GM18870 (cell line): ENCODE measurements at regions not wholly inside any gene's neighbourhood (a gene's known extent, or its start where the extent isn't known, plus 50 kb on each side); places are given as distances from the start of the nearest gene placed in this dataset.
"Not testable (repeated sequence)": the region's sequence is repeated elsewhere in the genome, so short reads cannot be mapped to it uniquely, and the experiment has no call there.

Experiments used
- ATAC-seq: cut with Tn5 transposase; IDR thresholded peaks from one replicate; pipeline ENCODE4 v1.9.1; 2021; ENCODE audit warnings: moderate library complexity; ENCODE audit not compliant: unreplicated experiment

DNA sequence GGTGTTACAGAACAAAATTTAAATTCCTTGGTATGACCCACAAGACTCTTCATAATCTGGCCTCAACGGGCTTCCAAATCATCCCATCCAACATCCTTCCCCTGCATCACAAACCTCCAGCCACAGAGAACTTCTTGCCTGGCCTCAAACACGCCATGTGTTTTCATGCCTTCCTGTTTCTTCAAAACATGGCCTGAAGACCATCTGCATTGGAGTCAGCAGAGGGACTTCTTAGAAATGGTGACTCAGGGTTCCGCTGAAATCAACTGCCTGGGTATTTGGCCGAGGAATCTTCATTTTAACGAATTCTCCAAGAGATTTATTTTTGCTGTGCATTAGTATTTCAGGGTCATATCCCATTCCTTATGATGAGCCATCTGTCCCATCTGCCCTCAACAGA, 138.1 kb upstream of the RAP2B start:
- ATAC-seq, result no peak

DNA sequence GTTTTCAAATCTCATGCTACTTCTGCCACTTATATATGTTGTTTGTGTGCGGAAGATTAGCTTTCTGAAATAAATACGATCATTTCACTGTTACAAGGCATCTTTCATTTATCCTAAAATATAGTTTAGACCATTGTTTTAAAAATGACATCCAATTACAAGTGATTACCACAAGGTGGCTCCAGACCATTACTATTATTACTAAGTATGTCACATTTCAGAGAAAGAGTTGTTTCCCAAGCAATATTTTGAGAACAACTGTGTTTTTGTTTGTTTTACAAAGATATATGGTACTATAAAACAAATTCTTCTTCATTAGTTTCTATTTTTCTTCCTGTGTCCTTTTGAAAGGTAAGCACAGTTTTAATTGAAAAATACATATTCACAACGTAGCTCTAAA, 136.0 kb upstream of the RAP2B start:
- no peak for ATAC-seq

DNA sequence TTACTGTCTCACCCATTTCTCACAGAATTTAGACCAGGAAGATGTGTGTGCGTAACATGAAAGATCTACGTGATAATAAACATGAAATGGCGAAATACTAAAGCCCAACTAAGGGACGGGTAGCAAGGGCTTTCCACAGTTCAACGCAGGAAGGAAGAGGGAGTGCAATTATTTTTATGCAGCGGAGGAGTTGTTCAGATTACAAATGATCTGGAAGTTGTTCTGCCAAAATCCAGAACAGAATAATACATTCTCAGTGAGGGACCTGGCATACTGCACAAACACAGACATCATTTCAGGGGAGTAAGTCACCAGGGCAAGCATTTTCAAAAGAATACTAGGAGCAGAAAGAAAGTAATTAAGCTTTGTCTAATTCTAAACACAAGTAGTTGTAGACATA, 133.6 kb upstream of the RAP2B start:
- ATAC-seq, result no peak

DNA sequence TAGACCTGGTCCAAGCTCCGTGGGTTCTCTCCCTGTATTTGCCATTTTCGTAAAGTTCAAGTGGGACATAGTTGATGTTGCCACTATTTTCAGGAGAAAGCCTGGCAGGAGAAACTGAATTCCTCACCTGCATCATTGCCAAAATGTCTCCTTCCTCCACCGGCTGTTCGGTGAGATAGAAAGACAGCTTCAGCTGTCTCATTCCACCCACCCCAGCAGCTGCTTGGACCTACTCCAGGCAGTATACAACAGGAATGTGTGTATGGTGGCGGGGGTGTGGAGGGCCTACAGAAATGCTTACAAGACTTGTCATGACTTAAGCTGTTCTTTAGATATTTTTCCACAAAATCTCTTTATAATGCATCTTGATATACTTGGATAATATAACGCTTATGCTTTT, 132.7 kb upstream of the RAP2B start:
- no peak for ATAC-seq

DNA sequence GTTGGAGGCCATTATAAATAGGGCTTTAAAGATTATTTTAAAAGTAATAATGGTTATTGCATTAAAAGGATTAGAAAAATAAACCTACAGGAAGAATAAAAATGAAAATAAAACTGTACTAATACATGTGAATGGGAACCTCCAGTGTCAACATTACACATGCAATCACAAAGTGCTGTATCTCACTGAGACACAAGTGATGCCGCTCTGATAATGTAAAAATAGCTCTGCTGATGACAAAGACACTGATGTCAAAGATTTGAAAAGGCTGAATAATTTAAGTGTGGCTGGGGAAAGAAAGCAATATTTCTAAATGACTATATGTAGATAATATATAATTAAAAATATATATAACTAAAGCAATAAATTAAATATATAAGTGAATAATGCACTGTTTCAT, 129.1 kb upstream of the RAP2B start:
- ATAC-seq, result no peak

DNA sequence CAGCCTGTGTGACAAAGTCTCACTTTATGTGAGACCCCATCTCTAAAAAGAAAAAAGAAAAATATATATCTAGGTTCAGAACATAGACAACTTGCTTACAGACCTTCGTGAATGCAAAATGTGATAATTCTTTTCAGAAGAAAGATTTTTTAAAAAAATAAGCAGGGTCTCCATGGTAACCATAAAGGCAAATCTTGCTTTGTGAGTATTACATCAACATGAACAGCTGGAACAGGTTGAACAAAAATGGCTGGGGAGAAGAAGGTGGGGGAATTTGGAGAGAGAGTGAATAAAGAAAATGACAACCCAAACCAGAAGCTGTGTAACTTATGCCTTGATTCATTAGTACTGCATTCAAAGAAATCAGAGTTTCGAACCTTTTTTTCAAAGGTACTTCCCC, 125.2 kb upstream of the RAP2B start:
- ATAC-seq, result no peak

DNA sequence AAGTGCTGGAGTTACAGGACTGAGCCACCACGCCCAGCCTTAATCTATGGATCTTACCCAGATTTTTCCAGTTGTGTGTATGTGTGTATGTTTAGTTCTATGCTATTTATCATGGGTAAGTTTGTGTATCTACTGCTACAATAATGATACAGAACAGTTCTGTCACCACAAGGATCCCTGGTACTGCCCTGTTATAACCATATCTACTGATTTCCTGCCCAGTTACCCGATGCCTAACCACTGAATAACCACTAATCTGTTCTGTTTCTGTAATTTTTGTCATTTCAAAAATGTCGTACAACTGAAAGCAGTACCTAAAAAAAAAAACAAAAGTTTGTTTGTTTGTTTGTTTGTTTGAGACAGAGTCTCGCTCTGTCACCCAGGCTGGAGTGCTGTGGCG, 123.7 kb upstream of the RAP2B start:
- no peak for ATAC-seq

DNA sequence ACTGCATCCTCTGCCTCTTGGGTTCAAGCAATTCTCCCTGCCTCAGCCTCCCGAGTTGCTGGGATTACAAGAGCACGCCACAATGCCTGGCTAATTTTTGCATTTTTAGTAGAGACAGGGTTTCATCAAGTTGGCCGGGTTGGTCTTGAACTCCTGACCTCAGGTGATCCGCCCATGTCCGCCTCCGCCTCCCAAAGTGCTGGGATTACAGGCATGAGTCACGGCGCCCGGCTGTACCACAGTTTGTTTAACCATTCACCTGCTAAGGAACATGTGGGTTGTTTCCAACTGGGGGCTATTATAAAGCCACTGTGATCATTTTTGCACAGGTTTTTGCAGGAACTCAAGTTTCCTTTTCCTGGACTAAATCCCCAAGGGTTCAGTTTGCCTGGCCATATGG, 123.2 kb upstream of the RAP2B start:
- ATAC-seq, result no peak

DNA sequence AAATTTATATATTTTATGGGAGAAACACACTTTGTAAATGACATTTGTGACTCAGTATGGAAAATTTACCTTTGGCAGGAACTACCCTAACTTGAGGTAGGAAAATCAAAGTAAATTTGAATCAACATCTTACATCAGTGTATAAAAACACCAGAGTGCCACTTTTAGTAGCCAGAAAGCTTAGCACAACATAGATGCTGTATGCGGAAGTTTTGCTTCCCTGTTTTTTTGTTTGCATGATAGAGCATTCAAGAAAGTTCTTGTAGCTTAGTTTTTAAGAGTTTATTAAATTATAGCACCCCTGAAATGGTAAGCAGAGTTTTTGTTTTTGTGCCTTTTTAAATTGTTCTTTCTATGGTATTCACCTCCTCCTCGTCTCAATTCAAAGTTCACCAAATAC, 120.8 kb upstream of the RAP2B start:
- ATAC-seq, result no peak

DNA sequence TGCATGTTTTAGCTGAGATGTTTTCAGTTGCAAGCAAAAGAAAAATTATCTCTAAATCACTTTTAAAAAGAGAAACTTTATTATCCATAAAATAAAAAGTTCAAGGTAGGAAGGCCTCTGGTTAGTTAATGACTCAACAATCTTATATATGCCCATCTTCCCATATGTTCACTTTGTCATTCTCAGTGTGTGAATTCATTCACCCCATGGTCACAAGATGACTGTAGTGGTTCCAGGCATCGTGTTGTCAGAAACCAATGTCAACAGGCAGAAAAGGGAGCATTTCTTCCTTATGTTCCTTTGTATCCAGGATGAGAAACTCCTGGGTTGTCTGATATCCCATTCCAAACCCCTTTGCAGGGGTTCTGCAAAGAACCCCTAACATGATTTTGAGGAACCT, 119.9 kb upstream of the RAP2B start:
- ATAC-seq, result no peak

DNA sequence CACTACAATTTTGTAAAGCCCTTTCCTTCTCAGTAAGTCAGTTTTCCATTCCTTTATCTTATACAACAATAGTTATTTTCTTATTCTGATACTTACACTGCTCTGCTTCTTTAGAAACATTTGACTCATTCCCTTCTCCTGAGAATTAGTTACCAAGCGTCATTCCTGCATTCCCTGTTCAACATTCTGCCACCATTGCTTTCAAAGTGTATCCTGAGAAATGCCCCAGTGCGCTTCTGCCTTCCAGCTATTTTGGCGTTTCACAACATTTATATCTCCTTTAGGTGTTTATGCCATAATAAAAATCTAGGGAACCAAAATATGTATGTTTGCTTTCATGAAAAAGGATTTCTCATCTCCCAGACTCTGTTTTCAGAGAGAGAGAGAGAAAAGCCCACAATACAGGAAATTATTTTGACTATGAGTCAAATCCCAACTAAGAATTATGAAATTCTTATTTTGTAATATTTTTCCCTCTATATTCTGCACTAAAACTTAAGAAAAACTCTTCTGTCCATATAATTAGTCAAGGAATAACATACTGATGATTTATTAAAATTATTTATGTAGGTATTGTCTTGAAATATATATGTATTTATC, 118.2 kb upstream of the RAP2B start:
- ATAC-seq, result no peak

DNA sequence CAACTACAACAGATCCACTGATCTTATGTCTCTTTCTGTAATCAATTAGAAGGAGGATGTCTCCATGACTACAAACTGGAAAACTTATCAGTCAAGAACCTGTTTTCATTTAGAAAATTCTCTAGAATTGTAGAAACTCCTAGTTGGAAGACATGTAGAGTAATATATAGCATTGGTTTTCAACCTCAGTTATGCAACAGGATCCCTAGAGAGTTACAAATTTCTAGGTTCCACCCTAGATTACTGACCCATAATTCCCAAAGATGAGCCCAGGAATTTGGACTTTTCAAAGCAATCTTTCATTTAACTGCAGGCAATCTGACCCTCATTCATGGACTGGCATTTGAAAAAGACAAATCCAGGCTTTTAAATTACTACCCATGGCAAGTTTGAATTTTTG, 116.9 kb upstream of the RAP2B start:
- no peak for ATAC-seq

DNA sequence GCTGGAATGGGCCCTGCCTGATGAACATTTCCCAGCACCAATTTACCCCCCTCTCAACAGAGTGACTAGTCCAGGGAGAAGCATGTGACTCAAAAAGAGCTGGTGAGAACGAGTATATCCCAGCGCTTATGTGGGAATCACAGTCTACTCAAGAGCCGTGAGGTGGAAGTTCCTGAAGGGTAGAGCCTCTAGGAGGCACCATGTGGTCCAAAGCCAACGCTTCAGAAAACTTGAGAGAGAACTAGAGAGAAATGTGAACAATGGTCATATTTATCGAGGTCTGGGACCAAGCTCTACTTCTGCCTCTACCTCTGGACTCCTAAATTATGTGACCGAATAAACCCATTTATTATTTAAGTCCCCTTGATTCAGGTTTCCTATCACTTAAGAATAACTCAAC, 111.0 kb upstream of the RAP2B start:
- no peak for ATAC-seq

DNA sequence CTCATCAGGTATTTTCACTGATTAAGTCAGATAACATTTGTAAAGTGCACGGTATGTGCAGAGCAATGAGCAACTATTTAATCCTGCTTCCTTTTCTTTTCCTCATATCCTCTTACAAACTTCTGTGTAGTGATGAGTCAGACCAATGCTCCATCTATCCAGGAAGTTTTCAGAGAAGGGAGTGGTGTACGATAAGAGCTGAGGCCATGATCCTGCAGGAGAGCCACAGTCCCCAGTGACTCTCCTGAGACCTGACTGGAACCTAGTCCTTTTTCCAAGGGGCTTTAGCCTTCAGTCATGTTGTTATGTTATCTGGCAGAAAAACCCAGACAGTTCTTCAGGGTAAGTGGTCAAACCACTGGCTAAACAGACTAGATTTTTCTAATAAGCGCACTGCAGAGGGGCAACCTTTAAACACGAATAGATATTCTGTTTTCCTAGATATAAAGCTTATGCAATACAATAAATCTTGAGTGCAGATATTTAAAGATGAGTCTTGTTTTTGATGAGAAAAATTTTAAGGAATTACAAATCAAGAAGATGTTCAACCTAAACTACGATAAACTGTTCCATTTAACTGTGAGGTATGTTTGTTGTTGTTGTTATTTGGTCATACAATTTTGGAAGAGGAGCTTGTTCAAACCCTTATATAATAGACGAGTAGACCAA, 110.5 kb upstream of the RAP2B start:
- ATAC-seq, result no peak

DNA sequence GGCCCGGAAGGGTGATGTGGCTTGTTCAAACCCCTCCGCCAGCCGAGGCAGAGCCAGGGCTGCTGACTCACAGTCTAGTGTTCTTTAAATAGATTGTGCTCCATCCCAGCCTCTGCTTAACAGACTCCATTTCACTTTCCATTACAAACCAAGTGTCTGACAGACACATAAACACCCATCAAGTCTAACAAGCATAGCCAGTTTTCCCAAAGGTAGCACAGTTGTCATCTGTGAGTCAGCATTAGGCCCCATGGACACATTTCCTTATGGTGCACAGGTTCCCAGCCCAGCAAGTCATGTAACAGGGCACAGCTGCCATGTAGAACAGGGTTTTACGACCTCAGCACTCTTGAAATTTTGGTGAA, 109.9 kb upstream of the RAP2B start:
- ATAC-seq, result peak; percentile 78

DNA sequence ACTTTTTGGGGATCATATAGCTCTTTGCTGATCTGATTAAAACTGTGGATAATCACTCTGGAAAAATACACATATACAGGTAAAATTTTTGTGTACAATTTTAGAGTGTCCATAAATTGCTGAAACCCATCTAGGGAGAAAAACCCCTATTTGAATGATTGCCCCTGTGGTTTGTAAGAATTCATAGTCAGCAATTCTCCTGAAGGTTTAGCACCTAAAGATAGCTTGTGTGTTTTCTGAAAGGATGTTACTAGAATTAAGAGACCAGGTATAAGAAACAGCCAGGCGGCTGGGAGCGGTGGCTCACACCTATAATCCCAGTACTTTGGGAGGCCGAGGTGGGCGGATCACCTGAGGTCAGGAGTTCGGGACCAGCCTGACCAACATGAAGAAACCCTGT, 106.8 kb upstream of the RAP2B start:
- ATAC-seq, result no peak

DNA sequence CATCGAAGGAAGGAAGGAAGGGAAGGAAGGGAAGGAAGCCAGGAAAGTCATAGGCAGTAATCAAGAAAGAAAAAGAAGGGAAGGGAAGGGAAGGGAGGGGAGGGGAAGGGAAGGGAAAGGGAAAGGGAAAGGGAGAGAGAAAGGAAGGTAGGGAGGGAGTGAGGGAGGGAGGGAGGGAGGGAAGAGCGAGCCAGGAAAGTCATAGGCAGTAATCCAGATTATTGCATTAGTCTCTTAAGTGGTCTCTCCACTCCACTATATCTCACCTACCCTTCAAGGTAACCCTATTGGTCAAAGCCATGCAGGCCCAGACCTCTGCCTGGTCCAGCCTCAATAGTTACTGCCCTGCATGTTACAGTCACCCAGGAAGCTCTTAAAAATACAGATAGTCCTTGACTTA, 106.2 kb upstream of the RAP2B start:
- no peak for ATAC-seq

DNA sequence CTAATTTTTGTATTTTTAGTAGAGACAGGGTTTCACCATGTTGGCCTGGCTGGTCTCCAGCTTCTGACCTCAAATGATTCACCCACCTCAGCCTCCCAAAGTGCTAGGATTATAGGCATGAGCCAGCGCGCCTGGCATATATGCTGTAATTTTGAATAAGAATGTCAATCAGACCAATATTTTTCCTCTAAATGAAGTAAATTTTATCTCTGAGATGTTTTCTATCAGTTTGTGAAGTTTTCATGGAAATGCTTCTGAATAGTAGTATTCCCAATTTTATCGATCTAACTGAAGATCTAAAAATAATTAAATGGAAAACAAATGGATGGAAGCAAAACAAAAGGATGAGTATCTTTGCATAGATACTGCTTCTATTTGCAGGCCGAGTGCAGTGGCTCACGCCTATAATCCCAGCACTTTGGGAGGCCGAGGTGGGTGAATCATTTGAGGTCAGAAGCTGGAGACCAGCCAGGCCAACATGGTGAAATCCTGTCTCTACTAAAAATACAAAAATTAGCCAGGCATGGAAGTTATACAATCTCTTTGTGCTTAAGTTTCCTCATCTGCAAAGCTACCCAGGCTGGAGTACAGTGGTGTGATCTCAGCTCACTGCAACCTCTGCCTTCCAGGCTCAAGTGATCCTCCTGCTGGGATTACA, 103.9 kb upstream of the RAP2B start:
- not testable (repeated sequence) for ATAC-seq

DNA sequence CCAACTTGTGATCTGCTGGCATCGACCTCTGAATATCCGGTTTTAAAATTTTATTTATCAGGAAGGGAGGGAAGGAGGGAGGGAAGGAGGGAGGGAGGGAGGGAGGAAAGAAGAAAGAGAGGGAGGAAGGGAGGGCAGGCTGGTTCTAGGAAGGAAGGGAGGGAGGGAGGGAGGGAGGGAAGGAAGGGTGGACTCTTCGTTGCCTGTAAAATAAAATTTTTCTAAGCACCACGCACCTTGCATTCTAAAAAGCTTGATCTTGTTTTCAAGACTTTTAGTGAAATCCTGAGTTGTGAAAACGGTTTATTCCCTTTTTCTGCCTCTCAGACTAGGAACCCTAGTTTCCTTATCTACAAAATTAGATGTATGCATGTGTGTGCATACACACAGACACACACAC, 101.7 kb upstream of the RAP2B start:
- ATAC-seq, result no peak

DNA sequence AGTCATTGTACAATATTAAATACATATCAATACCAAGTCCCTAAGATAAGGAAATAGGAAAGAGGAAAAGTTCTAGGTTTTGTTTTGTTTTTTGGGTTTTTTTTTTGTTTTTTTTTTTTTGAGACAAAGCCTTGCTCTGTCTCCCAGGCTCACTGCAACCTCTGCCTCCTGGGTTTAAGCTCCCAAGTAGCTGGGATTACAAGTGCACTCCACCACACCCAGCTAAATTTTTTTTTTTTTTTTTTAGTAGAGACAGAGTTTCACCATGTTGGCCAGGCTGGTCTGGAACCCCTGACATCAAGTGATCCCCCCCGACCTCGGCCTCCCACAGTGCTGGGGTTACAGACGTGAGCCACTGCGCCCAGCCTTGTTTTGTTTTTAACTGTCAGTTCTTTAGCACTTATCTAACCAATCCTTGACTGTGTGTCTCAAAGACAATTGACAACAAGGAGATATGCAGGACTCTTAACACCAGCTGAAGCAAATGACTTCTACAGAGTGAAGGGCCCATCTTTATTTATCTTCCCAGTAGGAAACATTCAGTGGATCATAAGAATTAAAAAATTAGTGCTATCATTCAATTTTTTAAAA, 100.0 kb upstream of the RAP2B start:
- no peak for ATAC-seq

DNA sequence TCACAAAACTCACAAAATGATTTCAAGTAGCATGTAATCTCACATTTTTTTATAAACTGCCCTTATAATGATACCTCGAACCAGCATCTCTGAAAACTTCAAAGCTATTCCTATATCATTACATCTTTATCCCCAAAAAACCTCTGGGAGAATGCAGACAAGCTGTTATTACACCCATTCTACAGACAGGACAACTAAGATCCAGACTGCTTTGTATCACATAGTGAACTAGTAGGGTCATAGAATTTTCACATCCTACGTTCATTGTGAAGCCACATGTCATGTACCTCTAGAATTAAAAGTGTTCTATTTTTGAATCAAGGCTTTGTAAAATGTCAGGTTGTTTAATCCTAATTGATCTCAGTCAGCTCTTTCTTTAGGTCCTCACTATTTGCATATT, 98.7 kb upstream of the RAP2B start:
- ATAC-seq, result no peak

DNA sequence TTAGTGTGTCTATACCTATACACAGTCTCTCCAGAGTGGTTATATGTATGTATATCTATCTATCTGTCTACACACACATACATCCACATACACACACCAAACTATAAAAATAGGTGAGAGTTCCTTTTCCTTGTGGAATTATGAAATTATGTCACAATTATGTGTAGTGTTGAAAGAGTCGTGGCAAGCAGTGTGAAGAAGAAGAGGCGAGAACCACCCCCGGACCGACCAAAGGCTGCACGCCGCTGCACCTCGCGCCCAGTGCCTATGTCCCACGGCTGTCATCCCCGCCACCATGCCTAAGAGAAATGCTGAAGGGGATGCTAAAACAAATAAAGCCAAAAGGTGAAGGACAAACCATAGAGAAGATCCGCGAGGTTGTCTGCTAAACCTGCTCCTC, 95.0 kb upstream of the RAP2B start:
- ATAC-seq, result no peak
